IMR-90 (cell line): ENCODE measurements at regions not wholly inside any gene's neighbourhood (a gene's known extent, or its start where the extent isn't known, plus 50 kb on each side); places are given as distances from the start of the nearest gene placed in this dataset.

ENCODE experiments used
- ATAC-seq: fragments of 200-7000 bp; cut with Tn5 transposase; 2 replicates; pipeline ENCODE4 v1.9.1; 2020; ENCODE audit warnings: low read depth, mild to moderate bottlenecking, moderate library complexity
- BruUV-seq: library from RNA; stranded (reverse); fragments of 400-500 nt; replicated peaks from 2 replicates; lab custom pipeline; 2021; lab: Mats Ljungman, UMichigan
- CTCF ChIA-PET: fragments of 300-600 bp; formaldehyde crosslinking; extraction: SDS; loops from one replicate; lab custom pipeline; 2021; ENCODE audit warnings: antibody characterized with exemption; lab: Yijun Ruan, JAX
- POLR2A ChIA-PET: fragments of 300-600 bp; sonication (Branson Sonifier 250); formaldehyde crosslinking; loops from one replicate; lab custom pipeline; 2022; ENCODE audit warnings: antibody characterized with exemption; ENCODE audit not compliant: unreplicated experiment; lab: Charles Lee
- DNase-seq: peaks from one replicate; pipeline ENCODE4 v3.0.0; 2013
- H2AFZ ChIP-seq: replicated peaks from 2 replicates; pipeline ENCODE3; 2013; ENCODE audit warnings: low read length, mild to moderate bottlenecking; ENCODE audit not compliant: poor library complexity
- H2AK5ac ChIP-seq: 2 replicates; pipeline ENCODE4 v1.6.1; 2013; ENCODE audit warnings: low read depth, low read length, inconsistent platforms
- H2AK9ac ChIP-seq: replicated peaks from 2 replicates; pipeline ENCODE3; 2013; ENCODE audit warnings: mild to moderate bottlenecking, low read depth, low read length, moderate library complexity; ENCODE audit not compliant: poor library complexity
- H2BK120ac ChIP-seq: 2 replicates; pipeline ENCODE4 v1.6.1; 2013; ENCODE audit warnings: low read depth, low read length, inconsistent platforms
- H2BK15ac ChIP-seq: 3 replicates; pipeline ENCODE4 v1.6.1; 2013; ENCODE audit warnings: low read depth, low read length, inconsistent platforms
- H2BK20ac ChIP-seq: 2 replicates; pipeline ENCODE4 v1.6.1; 2013; ENCODE audit warnings: low read depth, mild to moderate bottlenecking, inconsistent platforms, low read length, moderate library complexity
- H2BK5ac ChIP-seq: 2 replicates; pipeline ENCODE4 v1.6.1; 2013; ENCODE audit warnings: mild to moderate bottlenecking, low read depth, low read length, inconsistent platforms; ENCODE audit not compliant: poor library complexity, severe bottlenecking
- H3K14ac ChIP-seq: replicated peaks from 2 replicates; pipeline ENCODE4 v1.6.1; 2013; ENCODE audit warnings: low read depth, low read length, inconsistent platforms
- H3K18ac ChIP-seq: 2 replicates; pipeline ENCODE4 v1.6.1; 2013; ENCODE audit warnings: low read depth, low read length, control low read depth
- H3K23ac ChIP-seq: 2 replicates; pipeline ENCODE4 v1.6.1; 2013; ENCODE audit warnings: low read depth, low read length, inconsistent platforms
- H3K27ac ChIP-seq: 2 replicates; pipeline ENCODE4 v1.5.1; 2013; ENCODE audit warnings: mild to moderate bottlenecking, control low read depth, low read length; ENCODE audit not compliant: insufficient read depth
- H3K27me3 ChIP-seq: 2 replicates; pipeline ENCODE4 v1.6.1; 2013; ENCODE audit warnings: low read length; ENCODE audit not compliant: control insufficient read depth, insufficient read depth
- H3K36me3 ChIP-seq: 2 replicates; pipeline ENCODE4 v1.6.1; 2013; ENCODE audit warnings: low read length, mixed read lengths; ENCODE audit not compliant: control insufficient read depth, insufficient read depth
- H3K4ac ChIP-seq: 2 replicates; pipeline ENCODE4 v1.6.1; 2013; ENCODE audit warnings: low read depth, low read length, inconsistent platforms
- H3K4me1 ChIP-seq: 2 replicates; pipeline ENCODE4 v1.6.1; 2013; ENCODE audit warnings: low read length, mixed read lengths; ENCODE audit not compliant: control insufficient read depth, insufficient read depth
- H3K4me2 ChIP-seq: 2 replicates; pipeline ENCODE4 v1.6.1; 2013; ENCODE audit warnings: low read depth, mild to moderate bottlenecking, control low read depth, low read length, moderate library complexity
- H3K4me3 ChIP-seq: 2 replicates; pipeline ENCODE4 v1.5.1; 2013; ENCODE audit warnings: low read depth, mild to moderate bottlenecking, control low read depth, low read length, moderate library complexity; ENCODE audit not compliant: insufficient read depth
- H3K56ac ChIP-seq: 2 replicates; pipeline ENCODE4 v1.6.1; 2013; ENCODE audit warnings: low read length, inconsistent platforms; ENCODE audit not compliant: insufficient read depth; ENCODE audit errors: extremely low read depth
- H3K79me1 ChIP-seq, 2 experiments: 2 replicates each; pipeline ENCODE4 v1.6.1; 2013; ENCODE audit warnings: low read length in 2 of 2, inconsistent platforms in 1 of 2, low read depth in 1 of 2
- H3K9ac ChIP-seq: 2 replicates; pipeline ENCODE4 v1.6.1; 2013; ENCODE audit warnings: low read depth, low read length, control low read depth
- H3K9me1 ChIP-seq: 2 replicates; pipeline ENCODE4 v1.6.1; 2013; ENCODE audit warnings: low read length, inconsistent platforms; ENCODE audit not compliant: insufficient read depth
- H3K9me3 ChIP-seq: 2 replicates; pipeline ENCODE4 v1.6.1; 2013; ENCODE audit warnings: low read length; ENCODE audit not compliant: control insufficient read depth, insufficient read depth
- H4K20me1 ChIP-seq: 2 replicates; pipeline ENCODE4 v1.6.1; 2013; ENCODE audit warnings: low read length, inconsistent platforms; ENCODE audit not compliant: insufficient read depth
- H4K5ac ChIP-seq: 2 replicates; pipeline ENCODE4 v1.6.1; 2013; ENCODE audit warnings: mild to moderate bottlenecking, low read depth, low read length, control low read depth
- H4K8ac ChIP-seq, 2 experiments: 2 replicates each; pipeline ENCODE4 v1.6.1; 2013; ENCODE audit warnings: low read depth in 2 of 2, low read length in 2 of 2, control low read depth in 1 of 2, inconsistent platforms in 1 of 2
- H4K91ac ChIP-seq: 2 replicates; pipeline ENCODE4 v1.6.1; 2013; ENCODE audit warnings: low read depth, low read length, inconsistent platforms; ENCODE audit not compliant: insufficient read depth
- CEBPB ChIP-seq: IDR thresholded peaks from 2 replicates; pipeline ENCODE4 v1.6.1; 2012; ENCODE audit warnings: low read depth, low read length, improper control_type of control experiment
- WGBS, 2 experiments: methylation state at CpG; one replicate each; pipeline versions ENCODE4 v1.1.5 to v1.1.7; 2013; ENCODE audit warnings: missing lambda C conversion rate in 2 of 2; ENCODE audit not compliant: insufficient read length in 1 of 2; ENCODE audit errors: extremely low coverage in 2 of 2; 5-methylcytosine and 5-hydroxymethylcytosine counted together
- dilution Hi-C: fragments of 300-500 bp; cut with HindIII; formaldehyde crosslinking; loops from one replicate; pipeline ENCODE4 v1.14.3; 2018; ENCODE audit warnings: low sequenced_read_pairs; ENCODE audit not compliant: unreplicated experiment
- in situ Hi-C: fragments of 300-500 bp; cut with MboI; formaldehyde crosslinking; loops from 3 replicates; pipeline ENCODE4 v1.14.3; 2019; ENCODE audit warnings: low sequenced_read_pairs, inconsistent platforms, mixed read lengths
- intact Hi-C: fragments of 100-400 bp; cut with micrococcal nuclease; formaldehyde crosslinking; loops from 2 replicates; pipeline ENCODE4 v1.10.0; 2022
- TF ChIP-seq, protein P1 (sequence below): fragments of 150-350 bp; IDR thresholded peaks from 2 replicates; pipeline ENCODE4 v1.6.1; 2016; ENCODE audit warnings: low read depth, mild to moderate bottlenecking, low read length, moderate library complexity, borderline replicate concordance

DNA sequence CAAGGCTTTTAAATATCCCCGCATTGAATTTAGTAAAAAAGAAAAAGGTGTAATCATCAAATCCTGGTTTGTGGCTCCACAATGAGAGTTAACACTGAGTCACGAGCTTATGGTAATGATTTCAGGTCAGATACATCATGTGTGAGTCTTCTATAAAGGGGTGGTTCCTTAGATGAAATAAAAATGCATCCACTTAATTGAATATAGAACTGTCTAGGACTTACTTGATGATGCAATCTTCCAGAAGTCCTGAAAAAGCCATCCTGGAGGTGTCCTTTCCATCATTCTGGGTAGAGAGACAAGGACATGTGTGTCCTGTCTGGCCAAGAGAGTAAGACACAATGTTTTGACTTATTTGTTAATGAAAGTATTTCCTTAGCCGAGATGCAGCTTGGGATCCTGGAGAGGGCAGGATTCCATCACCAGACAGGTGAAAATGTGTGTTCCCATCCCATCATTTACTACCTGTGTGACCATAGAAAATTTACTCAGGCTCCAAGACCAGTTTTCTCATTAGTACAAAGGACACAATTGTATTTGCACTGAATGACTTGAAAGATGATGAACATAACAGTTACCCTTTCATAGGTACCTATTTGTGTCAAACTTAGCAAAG is 1539.8 kb upstream of the PIK3C3 start:
- Histone ChIP-seq H2BK15ac (no peak overlapping the region), H4K5ac (no peak overlapping the region), H2BK20ac (peak overlapping the region; percentile 40), H3K4me3 (no peak overlapping the region), H3K27me3 (no peaks in the 10 kb centered on the region), H4K8ac (no peak overlapping the region), H4K91ac (peak overlapping the region; percentile 14; the same call in 1 of the 2 replicates), H2BK5ac (no peak overlapping the region), H3K23ac (no peak overlapping the region), H4K20me1 (no peaks in the 10 kb centered on the region), H2AK5ac (no peak overlapping the region), H3K4me2 (no peak overlapping the region), H3K79me1 (no peaks in the 10 kb centered on the region), H3K4me1 (no peaks in the 10 kb centered on the region), H2AK9ac (no peak overlapping the region), H3K4ac (no peak overlapping the region), H3K14ac (no peak overlapping the region), H3K56ac (no peak overlapping the region), H2AFZ (no peak overlapping the region), H3K9me1 (no peaks in the 10 kb centered on the region), H3K27ac (no peak overlapping the region), H3K18ac (no peak overlapping the region), H2BK120ac (no peak overlapping the region), H3K36me3 (no peaks in the 10 kb centered on the region), H3K9me3 (no peaks in the 10 kb centered on the region), H3K9ac (no peak overlapping the region)
- TF ChIP-seq, protein P1, sequence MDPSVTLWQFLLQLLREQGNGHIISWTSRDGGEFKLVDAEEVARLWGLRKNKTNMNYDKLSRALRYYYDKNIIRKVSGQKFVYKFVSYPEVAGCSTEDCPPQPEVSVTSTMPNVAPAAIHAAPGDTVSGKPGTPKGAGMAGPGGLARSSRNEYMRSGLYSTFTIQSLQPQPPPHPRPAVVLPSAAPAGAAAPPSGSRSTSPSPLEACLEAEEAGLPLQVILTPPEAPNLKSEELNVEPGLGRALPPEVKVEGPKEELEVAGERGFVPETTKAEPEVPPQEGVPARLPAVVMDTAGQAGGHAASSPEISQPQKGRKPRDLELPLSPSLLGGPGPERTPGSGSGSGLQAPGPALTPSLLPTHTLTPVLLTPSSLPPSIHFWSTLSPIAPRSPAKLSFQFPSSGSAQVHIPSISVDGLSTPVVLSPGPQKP = no peak
- peak; percentile 54 for TF ChIP-seq CEBPB
- dilution Hi-C loops = no loop called here
- ChIA-PET CTCF (no interaction called here), POLR2A (no interaction called here)
- BruUV-seq = no TSS peak
- no peak for DNase-seq
- in situ Hi-C loops = loop anchor here (25.0 kb wide), 1 partner anchor 972 kb away; no protein-coding TSS in a partner anchor
- ATAC-seq = no peak
- intact Hi-C loops = loop anchor here (10.0 kb wide), 1 partner anchor 960 kb away; no protein-coding TSS in a partner anchor
- WGBS, 2 experiments = 100% methylated on average over 2 of the region's 3 CpGs; no CpG with 5 or more reads in 1 of the 2 experiments
